ENCODE measurements at regions not wholly inside any gene's neighbourhood (a gene's known extent, or its start where the extent isn't known, plus 50 kb on each side); places are given as distances from the start of the nearest gene placed in this dataset.

- DNase-seq: no peak
Observed at GRCh38 chr1:5711956-5712645, 280.1 kb downstream of the NPHP4 start.

- no peak for DNase-seq
Observed at GRCh38 chr1:5711079-5711478, 281.1 kb downstream of the NPHP4 start.

GRCh38 chr1:5709976-5710375 is 282.2 kb downstream of the NPHP4 start:
- no peak for DNase-seq

DNA sequence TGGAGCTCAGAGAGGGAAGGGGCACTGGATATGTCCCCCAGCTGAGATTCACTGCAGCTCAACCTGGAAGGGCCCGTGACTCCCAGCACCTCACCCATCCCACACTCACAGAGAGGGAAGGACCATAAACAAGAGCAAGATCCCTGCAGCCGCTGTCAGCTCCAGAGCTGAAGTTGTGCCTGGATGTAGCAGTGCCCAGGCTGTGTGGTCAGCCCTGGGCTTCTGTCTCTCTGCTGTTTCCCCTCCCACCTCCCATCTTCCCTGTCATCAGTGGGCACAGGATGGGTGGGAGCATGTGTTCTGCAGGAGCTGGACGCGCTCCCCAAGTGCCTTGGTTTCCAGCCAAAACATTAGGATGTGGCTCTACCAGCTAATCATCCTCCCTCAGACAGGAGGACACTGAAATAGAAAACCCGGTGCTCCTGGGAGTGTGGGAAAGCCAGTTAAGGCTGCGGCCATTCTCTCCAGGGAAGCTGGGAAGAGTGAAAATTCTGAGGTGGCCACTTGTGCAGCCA is 282.7 kb downstream of the NPHP4 start:
- no peak for DNase-seq

DNA sequence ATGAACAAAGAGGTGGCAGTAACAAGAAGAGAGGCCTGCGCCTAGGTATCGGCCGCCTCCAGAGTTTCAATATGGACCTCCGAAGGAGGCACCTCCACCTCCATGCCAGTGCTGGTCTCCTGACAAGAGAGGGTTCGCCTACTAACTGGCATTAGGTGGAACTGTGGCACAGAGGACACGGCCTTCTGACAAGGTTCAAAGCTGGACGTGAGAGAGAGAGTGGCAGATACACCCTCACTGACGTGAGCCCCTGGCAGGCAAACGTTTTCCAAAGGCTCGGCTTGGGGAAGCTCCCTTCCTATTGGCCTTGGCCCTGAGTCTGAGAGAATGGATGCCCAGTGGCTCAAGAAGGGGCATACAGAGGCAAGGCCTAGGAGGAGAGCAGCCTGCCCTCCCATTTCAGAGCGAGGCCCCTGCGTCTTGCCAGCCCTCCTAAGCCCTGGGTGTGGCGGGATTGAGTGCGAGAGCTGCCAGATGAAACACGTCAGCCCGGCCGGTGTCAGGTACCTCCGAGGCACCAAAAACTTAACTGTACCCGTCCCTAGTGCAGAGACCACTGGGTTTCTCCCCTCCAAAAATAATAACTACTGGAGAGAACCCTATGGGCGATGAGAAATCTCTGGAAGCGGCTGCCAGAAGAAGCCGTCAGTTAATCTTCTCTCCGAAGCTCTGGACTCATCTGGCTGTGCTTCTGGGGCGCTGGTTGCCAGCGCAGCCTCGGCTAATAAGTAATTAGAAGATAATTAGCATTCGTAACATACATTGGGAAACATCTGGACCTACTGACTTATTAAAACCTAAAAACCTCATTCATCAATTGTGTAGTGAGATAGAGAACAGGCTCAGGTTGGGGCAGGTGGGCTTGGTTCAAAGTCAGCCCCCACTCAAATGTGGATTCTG is 283.6 kb downstream of the NPHP4 start:
- no peak for DNase-seq

DNA sequence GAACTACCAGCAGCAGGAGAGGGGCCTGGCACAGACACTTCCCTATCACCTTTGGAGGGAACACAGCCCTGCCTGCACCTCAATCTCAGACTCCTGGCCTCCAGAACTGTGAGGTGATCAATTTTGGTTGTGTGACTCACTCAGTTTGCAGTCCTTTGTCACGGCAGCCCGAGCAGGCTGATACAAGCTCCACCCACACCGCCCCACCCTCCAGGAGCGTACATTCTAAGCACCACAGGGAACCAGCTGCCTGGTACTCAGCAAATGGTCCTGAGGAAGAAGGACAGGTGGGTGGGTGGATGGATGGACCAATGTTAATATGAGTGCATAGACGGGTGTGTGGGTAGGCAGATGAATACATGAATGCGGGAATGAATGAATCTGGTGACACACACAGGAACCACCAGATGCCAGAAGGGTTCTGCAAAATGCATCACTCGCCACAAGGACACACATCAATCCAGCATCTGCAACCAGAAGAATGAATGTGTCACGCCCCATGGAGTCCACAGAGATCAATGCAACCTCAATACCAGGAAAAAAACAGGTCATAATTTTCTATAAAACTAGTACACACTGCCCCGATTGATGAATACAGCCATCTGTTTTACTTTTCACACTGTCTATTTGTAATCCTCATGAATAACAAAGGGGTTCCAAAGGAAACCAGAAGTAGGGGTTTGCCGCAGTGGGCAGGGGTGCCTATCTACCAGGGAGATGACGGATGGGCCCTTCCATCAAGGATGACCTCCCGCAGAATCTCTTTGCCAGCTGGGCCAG is 284.5 kb downstream of the NPHP4 start:
- no peak for DNase-seq

DNA sequence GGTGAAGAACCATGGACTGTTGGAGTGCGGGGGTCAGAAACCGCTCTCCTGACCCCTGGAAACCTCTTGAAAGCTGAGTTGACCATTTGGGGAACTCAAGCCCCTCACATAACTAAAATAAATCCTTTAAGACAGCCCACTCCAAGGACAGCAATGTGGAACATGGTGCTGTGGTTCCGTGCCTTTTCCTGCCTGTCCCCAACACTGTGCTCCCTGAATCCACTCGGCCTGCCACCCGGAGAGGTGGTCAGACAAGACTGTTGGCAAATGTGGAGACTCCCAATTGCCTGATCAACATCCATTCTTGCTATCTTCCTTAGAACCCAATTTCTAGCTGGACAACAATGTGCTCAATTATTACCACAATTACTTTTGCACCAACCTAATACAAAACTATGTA is 286.0 kb downstream of the NPHP4 start:
- no peak for DNase-seq

GRCh38 chr1:5705751-5706150 is 286.5 kb downstream of the NPHP4 start:
- DNase-seq: no peak

DNA sequence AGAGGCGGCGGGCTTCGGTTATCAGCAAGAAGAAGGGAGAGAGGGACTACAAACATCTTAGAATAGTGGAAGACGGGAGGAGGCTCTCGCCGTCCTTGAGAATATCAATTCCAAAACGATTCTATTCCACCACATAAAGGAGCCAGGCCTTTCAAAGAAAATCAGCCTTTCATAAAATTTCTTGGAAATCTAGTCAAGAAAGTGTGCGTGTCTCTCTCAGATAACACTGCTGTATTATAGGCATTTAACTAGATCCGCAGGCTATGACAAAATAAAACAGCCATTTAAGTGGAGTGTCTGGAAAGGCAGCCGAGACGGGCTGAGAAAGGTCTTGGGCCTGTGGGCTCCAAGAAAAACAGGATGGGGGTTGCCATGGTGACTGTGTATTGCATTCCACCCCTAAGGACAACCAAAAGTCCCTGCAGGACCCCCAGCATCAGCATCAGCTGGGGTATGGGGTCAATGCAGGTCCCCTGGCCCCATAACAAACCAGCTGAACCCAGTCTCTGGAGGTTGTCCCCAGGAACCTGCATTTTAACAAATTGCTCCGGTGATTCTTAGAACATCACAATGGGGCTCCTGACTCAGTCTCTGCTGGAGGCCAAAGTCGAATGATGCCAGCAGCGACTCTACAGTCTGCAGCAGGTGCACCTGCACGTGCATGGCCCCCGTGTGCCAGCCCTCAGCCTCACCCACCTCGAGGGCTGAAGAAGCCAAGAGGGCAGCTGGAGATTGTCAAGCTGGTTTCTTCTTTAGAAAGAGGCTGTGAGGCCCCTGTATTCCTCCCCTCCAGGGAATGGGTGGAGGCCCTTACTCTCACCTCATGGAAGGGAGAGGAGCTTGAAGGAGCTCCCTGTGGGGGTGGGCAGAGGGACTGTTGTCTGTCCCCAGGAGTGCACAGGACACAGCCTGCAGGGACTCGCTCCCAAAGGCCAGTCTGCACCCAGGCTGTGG is 287.4 kb downstream of the NPHP4 start:
- no peak for DNase-seq

DNA sequence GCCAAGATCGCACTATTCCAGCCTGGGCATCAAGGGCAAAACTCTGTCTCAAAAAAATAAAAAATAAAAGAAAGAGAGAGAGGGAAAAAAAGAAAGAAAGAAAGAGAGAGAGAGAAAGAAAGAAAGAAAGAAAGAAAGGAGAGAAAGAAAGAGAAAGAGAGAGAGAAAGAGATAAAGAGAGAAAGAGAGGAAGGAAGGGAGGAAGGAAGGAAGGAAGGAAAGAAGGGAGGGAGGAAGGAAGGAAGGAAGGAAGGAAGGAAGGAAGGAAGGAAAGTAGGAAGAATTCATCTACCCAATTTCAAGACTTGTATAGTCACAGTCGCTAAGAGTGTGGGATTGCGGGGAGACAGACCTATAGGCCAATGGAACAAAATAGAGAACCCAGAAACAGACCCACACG is 290.6 kb downstream of the NPHP4 start:
- DNase-seq: no peak

GRCh38 chr1:5693568-5693967 is 298.7 kb downstream of the NPHP4 start:
- no peak for DNase-seq

DNA sequence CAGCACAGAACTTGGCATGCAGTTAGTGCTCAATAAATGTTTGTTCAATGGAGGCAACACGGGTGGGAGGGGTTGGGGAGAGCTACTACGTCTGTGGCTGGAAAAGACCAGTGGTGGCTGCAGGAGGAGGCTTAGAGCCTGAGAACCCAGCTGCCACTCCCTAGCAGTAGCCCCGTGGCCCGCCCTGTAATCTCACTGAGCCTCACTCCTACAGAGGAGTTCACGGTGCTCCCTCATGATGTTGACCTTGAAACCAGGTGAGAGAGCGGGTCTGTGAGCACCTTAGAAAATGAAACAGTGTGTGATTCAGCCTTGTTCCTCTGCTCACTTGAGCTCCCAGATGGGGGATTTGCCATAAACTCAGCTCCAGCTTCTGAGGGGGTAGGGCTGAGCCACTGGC is 299.6 kb downstream of the NPHP4 start:
- no peak for DNase-seq

DNA sequence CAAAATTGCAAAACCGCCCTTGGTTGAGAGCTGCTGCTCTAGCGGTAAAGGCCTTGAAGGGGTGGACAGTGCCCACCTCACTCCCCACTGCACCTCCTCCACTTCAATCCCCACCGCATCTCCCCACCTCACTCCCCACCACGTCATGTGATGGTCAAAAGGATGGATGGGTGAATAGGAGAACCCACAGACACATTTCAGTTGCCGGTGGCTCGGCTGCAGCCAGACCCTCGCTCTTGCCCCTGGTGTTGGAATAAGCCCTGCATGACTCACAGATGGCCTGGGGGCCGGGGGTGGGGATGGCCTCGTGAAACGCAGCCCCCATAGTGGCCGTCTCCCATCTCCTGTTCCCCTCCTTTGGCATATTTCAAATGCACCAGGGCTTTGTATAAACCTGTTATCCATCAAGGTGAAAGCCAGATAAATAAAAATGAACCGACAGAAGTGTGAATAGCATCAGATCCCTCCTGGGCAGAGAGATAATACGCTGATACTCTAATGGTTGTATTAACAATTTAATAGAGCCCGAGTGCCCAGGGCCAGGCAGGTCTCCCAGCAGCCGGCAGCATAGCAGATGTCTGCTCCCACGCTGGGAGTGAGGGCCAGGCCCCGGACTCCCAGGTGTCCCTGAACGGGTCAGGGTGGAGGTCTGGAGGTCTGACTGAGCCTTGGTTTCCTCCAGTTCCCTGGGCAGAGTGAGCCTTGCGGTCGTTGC is 300.3 kb downstream of the NPHP4 start:
- no peak for DNase-seq

- DNase-seq: no peak
Observed at GRCh38 chr1:5690898-5691297, 301.3 kb downstream of the NPHP4 start.

- no peak for DNase-seq
Observed at GRCh38 chr1:5690291-5690690, 301.9 kb downstream of the NPHP4 start.

GRCh38 chr1:5688081-5689077 is 303.8 kb downstream of the NPHP4 start:
- DNase-seq: no peak

DNA sequence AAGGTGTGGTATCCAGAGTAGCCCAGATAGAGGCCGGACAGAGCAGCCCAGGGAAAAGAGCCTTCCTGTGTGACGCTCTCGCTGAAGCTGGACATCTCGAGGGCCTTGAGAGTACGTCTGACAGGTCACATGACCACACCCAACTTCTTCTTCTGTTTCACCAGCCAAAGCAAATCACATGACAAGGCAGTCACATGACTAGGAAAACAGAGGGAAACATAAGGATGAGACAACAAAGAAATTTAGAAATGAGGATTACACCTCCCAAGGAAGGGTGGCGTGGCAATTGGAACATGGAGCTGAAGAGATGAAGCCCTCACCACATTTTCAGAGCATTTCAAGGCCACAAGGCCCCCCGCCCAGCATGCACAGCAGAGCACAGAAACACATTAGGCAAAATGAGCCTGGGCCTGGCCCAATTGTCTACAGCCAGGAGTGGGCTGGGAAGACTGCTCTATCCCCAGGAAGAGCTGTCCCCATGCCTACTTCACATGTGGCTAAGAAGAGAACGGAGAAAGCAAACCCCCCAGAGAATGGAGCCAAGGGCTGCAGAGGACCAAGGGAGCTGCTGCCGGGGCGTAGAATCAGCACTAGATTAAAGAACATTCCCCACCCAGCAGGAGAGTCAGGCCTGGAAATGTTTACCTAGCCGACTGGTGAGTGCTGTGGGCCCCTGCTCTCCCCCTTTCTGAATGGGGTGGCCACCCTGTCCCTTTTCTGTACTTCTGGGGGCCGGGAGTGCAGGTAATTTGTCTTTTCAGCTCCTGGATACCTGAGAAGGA is 305.1 kb downstream of the NPHP4 start:
- no peak for DNase-seq

DNA sequence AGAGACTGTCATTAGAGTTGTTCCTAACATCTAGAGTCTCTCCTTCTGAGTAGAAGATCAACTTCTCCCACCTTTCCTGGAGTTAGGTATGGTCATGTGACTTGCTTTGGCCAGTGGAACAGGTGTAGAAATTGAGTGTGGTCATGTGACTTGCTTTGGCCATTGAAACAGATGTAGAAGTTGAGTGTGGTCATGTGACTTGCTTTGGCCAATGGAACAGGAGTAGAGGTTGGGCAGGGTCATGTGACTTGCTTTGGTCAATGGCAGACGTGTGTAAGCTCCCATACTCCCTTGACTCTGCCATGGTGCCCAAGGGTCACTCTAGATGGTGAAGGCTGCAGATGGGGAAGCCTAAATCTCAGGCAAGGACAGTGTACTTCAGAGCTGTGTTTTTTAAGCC is 306.0 kb downstream of the NPHP4 start:
- DNase-seq: no peak

DNA sequence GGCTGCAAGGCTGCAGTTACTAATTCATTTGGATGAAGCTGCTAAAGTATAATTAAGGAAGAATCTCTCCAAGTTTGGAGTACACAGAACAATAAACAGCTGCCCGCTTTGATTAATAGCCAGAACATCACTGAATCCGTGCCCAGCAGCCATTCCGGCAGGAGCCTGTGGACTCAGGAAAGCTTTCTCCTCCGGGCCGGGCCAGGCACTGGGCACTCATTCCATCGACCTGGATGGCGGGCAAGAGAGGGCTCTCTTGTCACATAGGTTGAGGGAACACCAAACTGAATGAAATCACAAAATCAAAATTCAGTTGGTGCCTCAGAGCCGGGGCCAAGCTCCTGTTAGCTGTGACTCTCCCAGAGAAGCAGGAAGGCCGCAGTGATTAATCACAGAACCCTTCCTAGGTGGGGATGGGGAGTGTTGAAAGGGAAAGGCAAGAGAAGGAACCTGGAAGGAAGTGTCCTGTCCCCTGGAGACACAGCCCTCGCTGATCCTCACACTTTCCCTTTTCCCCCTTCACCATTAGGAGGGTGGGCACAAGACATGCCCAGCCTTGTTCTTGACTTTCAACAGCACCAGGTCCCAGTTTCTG is 306.7 kb downstream of the NPHP4 start:
- DNase-seq: no peak
